HEK293 (cell line): ENCODE measurements at regions not wholly inside any gene's neighbourhood (a gene's known extent, or its start where the extent isn't known, plus 50 kb on each side); places are given as distances from the start of the nearest gene placed in this dataset.

ENCODE experiments used
- CTCF ChIP-seq: fragments of 450-650 bp; formaldehyde crosslinking; IDR thresholded peaks from 2 replicates; pipeline ENCODE4 v1.5.1; 2016; ENCODE audit warnings: missing biosample characterization, missing genetic modification characterization
- MZF1 ChIP-seq: fragments of 450-650 bp; formaldehyde crosslinking; IDR thresholded peaks from 2 replicates; pipeline ENCODE4 v1.5.1; 2017; ENCODE audit warnings: missing biosample characterization, missing genetic modification characterization, borderline replicate concordance
- YY1 ChIP-seq: fragments of 450-650 bp; formaldehyde crosslinking; IDR thresholded peaks from 2 replicates; pipeline ENCODE4 v1.5.1; 2018; ENCODE audit warnings: missing biosample characterization, missing genetic modification characterization
- TF ChIP-seq, protein P1 (sequence below): fragments of 450-650 bp; formaldehyde crosslinking; IDR thresholded peaks from 2 replicates; pipeline ENCODE4 v1.5.1; 2016; ENCODE audit warnings: missing biosample characterization, missing genetic modification characterization

DNA sequence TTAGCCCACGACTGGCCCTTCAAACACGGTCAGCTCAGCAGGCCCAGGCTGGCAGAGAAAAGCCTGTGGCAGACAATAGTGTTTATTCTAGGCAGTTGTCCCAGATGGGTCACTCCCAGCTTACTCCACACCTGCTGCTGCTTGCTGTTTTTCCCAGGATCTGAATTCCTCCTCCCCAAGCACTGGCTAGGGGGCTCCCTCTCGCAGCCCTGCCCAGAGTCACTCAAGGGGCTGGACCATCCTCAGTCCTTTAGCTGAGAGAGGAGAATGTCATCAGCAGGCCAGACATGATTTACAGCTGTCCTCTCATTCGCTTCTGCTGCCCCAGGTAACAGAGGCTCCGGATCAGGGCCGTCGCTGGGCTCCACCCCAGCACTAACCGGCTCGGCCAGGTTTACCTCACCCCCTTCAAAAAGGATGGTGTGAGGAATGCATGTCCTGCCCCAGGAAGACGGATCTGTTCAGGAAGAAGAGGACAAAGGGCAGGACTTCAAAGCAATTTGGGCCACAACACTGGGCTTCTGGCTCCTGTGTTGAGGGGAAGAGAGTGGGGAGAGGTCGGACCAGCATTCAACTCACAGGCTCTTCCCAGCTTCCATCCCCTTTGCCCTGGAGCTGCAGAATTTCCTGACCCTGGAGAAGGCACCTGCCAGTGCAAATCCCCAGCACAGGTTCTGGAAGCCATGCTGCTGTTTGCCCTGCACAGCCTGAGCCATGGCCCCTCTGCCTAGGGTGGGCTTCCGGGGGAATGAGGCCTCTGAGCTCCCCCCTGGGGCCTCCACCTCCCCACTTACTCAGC, 59.7 kb upstream of the BARX2 start:
- TF ChIP-seq CTCF (tag by site-specific recombination) (no peak), YY1 (tag by site-specific recombination) (no peak), MZF1 (no peak)
- TF ChIP-seq, protein P1, sequence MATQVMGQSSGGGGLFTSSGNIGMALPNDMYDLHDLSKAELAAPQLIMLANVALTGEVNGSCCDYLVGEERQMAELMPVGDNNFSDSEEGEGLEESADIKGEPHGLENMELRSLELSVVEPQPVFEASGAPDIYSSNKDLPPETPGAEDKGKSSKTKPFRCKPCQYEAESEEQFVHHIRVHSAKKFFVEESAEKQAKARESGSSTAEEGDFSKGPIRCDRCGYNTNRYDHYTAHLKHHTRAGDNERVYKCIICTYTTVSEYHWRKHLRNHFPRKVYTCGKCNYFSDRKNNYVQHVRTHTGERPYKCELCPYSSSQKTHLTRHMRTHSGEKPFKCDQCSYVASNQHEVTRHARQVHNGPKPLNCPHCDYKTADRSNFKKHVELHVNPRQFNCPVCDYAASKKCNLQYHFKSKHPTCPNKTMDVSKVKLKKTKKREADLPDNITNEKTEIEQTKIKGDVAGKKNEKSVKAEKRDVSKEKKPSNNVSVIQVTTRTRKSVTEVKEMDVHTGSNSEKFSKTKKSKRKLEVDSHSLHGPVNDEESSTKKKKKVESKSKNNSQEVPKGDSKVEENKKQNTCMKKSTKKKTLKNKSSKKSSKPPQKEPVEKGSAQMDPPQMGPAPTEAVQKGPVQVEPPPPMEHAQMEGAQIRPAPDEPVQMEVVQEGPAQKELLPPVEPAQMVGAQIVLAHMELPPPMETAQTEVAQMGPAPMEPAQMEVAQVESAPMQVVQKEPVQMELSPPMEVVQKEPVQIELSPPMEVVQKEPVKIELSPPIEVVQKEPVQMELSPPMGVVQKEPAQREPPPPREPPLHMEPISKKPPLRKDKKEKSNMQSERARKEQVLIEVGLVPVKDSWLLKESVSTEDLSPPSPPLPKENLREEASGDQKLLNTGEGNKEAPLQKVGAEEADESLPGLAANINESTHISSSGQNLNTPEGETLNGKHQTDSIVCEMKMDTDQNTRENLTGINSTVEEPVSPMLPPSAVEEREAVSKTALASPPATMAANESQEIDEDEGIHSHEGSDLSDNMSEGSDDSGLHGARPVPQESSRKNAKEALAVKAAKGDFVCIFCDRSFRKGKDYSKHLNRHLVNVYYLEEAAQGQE: no peak
